ENCODE measurements at regions not wholly inside any gene's neighbourhood (a gene's known extent, or its start where the extent isn't known, plus 50 kb on each side); places are given as distances from the start of the nearest gene placed in this dataset.
"Not testable (repeated sequence)": the region's sequence is repeated elsewhere in the genome, so short reads cannot be mapped to it uniquely, and the experiment has no call there.

DNA sequence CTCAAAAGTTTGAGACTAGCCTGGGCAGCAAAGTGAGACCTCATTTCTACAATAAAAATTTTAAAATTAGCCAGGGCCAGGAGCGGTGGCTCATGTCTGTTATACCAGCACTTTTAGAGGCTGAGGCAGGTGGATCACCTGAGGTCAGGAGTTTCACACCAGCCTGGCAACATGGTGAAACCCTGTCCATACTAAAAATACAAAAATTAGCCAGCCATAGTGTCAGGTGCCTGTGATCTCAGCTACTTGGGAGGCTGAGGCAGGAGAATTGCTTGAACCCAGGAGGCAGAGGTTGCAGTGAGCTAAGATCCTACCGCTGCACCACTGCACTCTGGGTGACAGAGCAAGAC is 85.1 kb upstream of the MAP4 start:
- not testable (repeated sequence) for DNase-seq

DNA sequence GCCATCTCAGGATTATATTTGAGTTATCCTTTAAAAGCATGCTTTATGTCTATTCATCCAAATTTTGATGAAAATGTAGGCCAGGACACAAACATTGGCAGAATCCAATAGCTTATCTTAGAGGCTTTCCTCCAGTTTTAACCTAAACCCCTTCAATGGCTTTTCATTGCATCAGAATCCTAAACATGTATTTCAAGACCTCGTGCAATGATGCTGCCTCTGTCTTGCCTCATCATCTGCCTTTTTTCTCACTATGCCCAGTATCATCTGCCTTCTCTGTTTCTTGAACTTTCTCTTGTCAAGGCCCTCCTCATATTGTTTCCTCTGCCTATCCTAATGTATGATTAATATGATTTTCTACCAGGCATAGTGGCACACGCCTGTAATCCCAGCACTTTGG is 76.1 kb upstream of the MAP4 start:
- DNase-seq, result no peak

DNA sequence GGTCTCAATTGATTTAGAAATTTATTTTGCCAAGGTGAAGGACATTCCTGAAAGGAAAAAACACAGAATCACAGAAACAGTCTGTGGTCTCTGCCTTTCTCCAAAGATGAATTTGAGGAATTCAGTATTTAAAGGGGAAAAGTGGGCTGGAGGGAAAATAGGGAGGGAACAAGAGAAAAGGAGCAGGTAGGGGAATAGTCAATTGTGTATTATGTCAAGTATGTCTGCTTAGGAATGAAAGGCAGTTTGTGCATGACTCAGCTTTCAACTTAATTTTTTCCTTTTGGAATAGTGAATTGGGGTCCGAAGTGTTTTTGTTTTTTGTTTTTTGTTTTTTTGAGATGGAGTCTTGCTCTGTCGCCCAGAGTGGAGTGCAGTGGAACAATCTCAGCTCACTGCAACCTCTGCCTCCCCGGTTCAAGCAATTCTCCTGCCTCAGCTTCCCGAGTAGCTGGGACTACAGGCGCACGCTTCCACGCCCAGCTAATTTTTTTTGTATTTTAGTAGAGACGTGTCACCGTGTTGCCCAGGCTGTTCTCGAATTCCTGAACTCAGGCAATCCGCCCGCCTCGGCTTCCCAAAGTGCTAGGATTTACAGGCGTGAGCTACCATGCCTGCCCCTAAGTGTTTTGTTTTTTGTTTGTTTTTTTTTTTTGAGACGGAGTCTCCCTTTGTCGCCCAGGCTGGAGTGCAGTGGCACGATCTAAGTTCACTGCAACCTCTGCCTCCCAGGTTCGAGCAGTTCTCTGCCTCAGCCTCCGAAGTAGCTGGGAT is 74.1 kb upstream of the MAP4 start:
- DNase-seq, result no peak

- peak; percentile 93 for DNase-seq
Measured at GRCh38 chr3:48088749-48089466, 72.7 kb upstream of the MAP4 start.

- DNase-seq, result no peak
Measured at GRCh38 chr3:48088056-48088748, 72.0 kb upstream of the MAP4 start.

DNA sequence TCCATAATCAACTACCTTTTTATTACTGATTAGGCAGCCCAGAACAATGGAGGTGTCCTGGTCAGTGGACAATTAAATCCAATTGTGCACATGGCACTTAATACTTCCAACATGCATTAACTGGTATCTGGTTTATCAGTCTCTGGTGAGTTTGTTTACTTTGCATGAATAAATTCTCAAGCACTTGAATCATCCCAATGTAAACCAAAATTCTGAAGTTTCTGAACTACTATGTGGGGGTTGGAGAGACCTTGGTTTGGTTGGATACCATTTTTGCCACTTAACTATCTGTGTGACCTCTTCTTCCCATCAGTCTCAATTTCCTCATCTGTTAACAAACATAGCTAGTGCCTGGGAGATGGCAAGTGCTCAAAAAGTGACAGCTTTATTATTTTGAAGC is 70.5 kb upstream of the MAP4 start:
- DNase-seq, result no peak

DNA sequence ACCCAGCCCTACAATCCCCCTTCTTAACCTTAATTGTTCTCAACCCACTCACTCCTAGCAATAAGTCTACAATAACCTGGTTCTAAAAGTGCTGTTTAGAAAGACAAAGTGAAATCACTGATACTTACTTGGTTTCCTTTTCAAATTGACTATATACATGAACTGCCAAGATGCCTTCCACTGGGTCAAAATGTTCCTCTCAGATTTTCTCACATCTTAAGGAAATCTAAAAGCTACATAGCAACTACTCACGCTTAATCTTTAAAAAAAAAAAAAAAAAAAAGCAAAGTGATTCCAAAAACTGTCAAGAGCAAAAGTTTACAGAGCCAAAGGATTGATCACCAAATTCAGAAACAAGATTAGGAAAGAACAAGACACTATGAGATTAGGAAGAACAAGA is 68.7 kb upstream of the MAP4 start:
- DNase-seq, result no peak

DNA sequence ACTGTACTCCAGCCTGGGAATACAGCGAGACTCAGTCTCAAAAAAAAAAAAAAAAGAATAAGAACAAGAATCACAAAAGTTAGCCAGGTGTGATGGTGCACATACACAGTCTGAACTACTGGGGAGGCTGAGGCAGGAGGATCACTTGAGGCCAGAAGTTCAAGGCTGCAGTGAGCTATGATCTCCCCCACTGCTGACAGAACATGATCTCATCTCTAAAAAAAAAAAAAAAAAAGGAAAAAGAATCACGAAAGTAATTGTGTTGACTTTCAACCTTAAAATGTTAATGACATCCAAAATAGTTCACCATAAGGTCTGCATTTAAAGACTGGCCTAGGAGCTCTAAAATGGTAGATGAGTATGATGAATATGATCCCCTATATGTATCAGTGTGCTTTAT is 68.0 kb upstream of the MAP4 start:
- DNase-seq, result no peak

DNA sequence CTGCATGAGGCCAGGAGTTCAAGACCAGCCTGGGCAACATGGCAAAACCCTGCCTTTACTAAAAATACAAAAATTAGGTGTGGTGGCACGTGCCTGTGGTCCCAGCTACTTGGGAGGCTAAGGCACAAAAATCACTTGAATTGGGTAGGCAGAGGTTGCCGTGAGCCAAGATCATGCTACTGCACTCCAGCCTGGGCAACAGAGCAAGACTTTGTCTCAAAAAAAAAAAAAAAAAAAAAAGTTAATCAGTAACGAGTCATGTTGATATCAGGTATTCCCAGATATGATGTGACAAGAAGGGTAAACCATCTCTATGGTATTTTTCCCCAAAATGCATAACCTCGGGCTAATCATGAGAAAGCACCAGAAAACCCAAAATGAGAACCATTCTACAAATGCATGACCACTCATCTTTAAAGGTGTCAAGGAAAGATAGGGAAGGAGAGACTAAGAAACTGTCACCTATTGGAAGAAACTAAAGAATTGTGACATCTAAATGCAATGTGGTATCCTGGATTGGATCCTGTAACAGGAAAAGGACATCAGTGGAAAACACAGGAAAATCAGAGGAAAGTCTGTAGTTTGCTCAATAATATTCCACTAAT is 66.5 kb upstream of the MAP4 start:
- no peak for DNase-seq

DNA sequence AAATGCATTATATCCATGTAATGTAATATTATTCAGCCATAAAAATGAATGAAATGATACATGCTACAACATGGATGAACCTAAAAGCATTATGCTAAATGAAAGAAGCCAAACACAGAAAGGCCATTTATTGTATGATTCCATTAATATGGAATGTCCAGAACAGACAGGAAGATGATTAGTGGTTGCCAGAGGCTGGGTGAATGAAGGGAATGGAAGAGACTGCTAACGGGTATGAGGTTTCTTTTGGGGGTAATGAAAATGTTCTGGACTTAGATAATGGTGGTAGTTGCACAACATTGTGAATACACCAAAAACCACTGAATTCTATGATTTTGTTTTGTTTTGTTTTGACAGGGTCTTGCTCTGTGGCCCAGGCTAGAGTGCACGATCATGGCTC is 61.6 kb upstream of the MAP4 start:
- no peak for DNase-seq

- no peak for DNase-seq
Measured at GRCh38 chr3:48070030-48070429, 53.8 kb upstream of the MAP4 start.

GRCh38 chr3:48069339-48069738 is 53.1 kb upstream of the MAP4 start:
- no peak for DNase-seq

DNA sequence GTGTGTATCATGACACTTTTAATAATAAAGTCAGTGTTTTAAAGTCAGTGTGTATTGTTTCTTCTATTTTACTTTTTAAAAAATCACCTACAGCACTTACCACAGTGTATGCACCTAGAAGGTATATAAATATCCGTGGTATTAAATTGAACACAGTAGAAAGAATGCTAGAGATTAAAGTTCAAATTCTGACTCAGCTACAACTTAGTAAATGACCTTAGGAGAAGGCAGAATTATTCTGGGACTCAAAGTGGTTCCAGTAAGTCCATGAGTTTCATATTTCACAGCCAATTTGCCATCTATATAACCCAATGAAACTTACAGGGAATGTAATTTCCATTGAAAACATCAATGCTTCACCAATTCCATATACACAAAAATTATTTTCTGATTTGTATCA is 52.7 kb upstream of the MAP4 start:
- no peak for DNase-seq

DNA sequence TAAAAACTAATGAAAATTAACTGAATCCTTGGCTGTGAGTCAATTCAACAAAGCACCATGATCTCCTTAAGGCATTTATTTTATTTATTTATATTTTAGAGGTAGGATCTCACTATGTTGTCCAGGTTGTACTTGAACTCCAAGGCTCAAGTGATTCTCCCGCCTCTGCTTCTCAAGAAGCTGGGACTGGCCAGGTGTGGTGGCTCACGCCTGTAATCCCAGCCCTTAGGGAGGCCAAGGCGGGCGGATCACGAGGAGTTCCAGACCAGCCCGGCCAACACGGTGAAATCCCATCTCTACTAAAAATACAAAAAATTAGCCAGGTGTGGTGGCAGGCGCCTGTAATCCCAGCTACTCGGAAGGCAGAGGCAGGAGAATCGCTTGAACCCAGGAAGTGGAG is 52.1 kb upstream of the MAP4 start:
- not testable (repeated sequence) for DNase-seq

DNA sequence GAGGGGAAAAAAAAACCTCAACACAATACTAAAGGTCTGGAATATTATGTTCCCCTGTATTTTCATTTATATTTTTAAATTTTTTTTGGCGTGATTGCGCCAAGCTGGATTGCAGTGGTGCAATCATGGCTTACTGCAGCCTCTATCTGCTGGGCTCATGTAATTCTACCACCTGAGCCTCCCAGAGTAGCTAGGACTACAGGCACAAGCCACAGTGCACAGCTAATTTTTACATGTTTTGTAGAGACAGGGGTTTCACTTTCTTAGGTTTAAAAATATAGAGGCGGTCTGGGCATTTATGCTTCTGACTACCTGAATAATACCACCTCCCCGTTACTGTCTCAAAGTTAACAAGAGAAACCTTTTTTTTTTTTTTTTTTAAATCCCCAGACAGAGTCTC is 51.1 kb upstream of the MAP4 start:
- no peak for DNase-seq

All from CD4-positive, alpha-beta T cell treated with Interleukin-21 for 1 hour (primary cell).